HepG2 (cell line): ENCODE measurements at regions not wholly inside any gene's neighbourhood (a gene's known extent, or its start where the extent isn't known, plus 50 kb on each side); places are given as distances from the start of the nearest gene placed in this dataset.

Experiments used
- ATAC-seq: fragments of 200-7000 bp; cut with Tn5 transposase; 3 replicates; pipeline ENCODE4 v1.9.1; 2020; ENCODE audit warnings: mild to moderate bottlenecking, moderate library complexity
- BruUV-seq: library from RNA; stranded (reverse); fragments of 400-500 nt; replicated peaks from 2 replicates; lab custom pipeline; 2021; lab: Mats Ljungman, UMichigan
- CTCF ChIA-PET: fragments of 300-600 bp; formaldehyde crosslinking; extraction: SDS; loops from one replicate; lab custom pipeline; 2021; ENCODE audit warnings: low total read pairs, inconsistent platforms, low intra/inter-chr PET ratio; lab: Yijun Ruan, JAX
- POLR2A ChIA-PET: fragments of 350-600 bp; sonication (Branson Sonifier 250); formaldehyde crosslinking; loops from one replicate; lab custom pipeline; 2020; ENCODE audit warnings: antibody characterized with exemption, inconsistent platforms; lab: Yijun Ruan, JAX
- DNase-seq: peaks from one replicate; pipeline ENCODE4 v3.0.0-alpha.2; 2015; ENCODE audit warnings: low spot score
- FAIRE-seq: peaks from 3 replicates; lab custom pipeline; 2011; peaks lifted over from hg19 to GRCh38; lab: Jason Lieb, UNC
- H2AFZ ChIP-seq: one replicate; pipeline ENCODE4 v1.6.1; 2011; ENCODE audit warnings: low read length, inconsistent platforms
- H3K27ac ChIP-seq: fragments of 300-600 bp; 3 replicates; pipeline ENCODE4 v1.8.0; 2011; ENCODE audit warnings: mixed run types, mild to moderate bottlenecking, mixed read lengths, low read length, inconsistent platforms; ENCODE audit not compliant: insufficient read depth; ENCODE audit errors: extremely low read length
- H3K27me3 ChIP-seq, 2 experiments: fragments of 200-600 bp in 1 of 2; 2 replicates in 1 of 2; 3 replicates in 1 of 2; pipeline versions ENCODE4 v1.6.0 to v1.8.0; 2011; ENCODE audit warnings: low read length in 2 of 2, mild to moderate bottlenecking in 2 of 2, moderate library complexity in 2 of 2, inconsistent platforms in 1 of 2; ENCODE audit not compliant: insufficient read depth in 2 of 2, control insufficient read depth in 1 of 2
- H3K36me3 ChIP-seq, 2 experiments: fragments of 200-600 bp in 1 of 2; replicated peaks in 1 of 2; 2 replicates in 1 of 2; 3 replicates in 1 of 2; pipeline versions ENCODE4 v1.5.1 to v1.8.0; 2011; ENCODE audit warnings: low read length in 2 of 2, inconsistent platforms in 1 of 2; ENCODE audit not compliant: insufficient read depth in 2 of 2, control insufficient read depth in 1 of 2
- H3K4me1 ChIP-seq: 2 replicates; pipeline ENCODE4 v1.5.1; 2012; ENCODE audit warnings: low read length, inconsistent platforms; ENCODE audit not compliant: insufficient read depth
- H3K4me2 ChIP-seq: 2 replicates; pipeline ENCODE4 v1.6.0; 2011; ENCODE audit warnings: low read depth, low read length, inconsistent platforms
- H3K4me3 ChIP-seq, 3 experiments: fragments of 200-600 bp in 1 of 3; sonication (generic), shearing (Covaris generic) in 1 of 3; replicated peaks in 1 of 3; 2 replicates each; pipeline ENCODE4 v1.5.1; 2011 to 2016; ENCODE audit warnings: low read length in 3 of 3, inconsistent platforms in 2 of 3, low read depth in 2 of 3, mild to moderate bottlenecking in 2 of 3, control low read depth in 1 of 3, mixed read lengths in 1 of 3; ENCODE audit not compliant: insufficient read depth in 1 of 3
- H3K79me2 ChIP-seq: one replicate; pipeline ENCODE4 v1.6.1; 2011; ENCODE audit warnings: low read length, inconsistent platforms; ENCODE audit not compliant: insufficient read depth
- H3K9ac ChIP-seq: 2 replicates; pipeline ENCODE4 v1.6.0; 2011; ENCODE audit warnings: mild to moderate bottlenecking, low read depth, low read length, inconsistent platforms; ENCODE audit not compliant: insufficient read depth
- H3K9me3 ChIP-seq: 2 replicates; pipeline ENCODE4 v1.5.1; 2012; ENCODE audit warnings: mild to moderate bottlenecking, low read length
- H4K20me1 ChIP-seq: 2 replicates; pipeline ENCODE4 v1.6.0; 2011; ENCODE audit warnings: inconsistent platforms, mild to moderate bottlenecking, low read length, moderate library complexity; ENCODE audit not compliant: insufficient read depth
- AGO2 ChIP-seq: fragments of 200-400 bp; formaldehyde crosslinking; optimal IDR thresholded peaks from 2 replicates; pipeline ENCODE3; 2017; ENCODE audit warnings: mild to moderate bottlenecking, low read depth, low read length, moderate library complexity
- DR1 ChIP-seq: sonication (generic); formaldehyde crosslinking; IDR thresholded peaks from 2 replicates; pipeline ENCODE4 v1.8.0; 2021; ENCODE audit warnings: mild to moderate bottlenecking, missing genetic modification reagents, inconsistent platforms
- GMEB1 ChIP-seq: sonication (generic); formaldehyde crosslinking; IDR thresholded peaks from 2 replicates; pipeline ENCODE4 v1.5.1; 2020; ENCODE audit warnings: missing genetic modification reagents, mild to moderate bottlenecking, borderline replicate concordance
- PITX1 ChIP-seq: sonication (generic); formaldehyde crosslinking; IDR thresholded peaks from 2 replicates; pipeline ENCODE4 v1.5.1; 2020; ENCODE audit warnings: mild to moderate bottlenecking, missing genetic modification reagents
- SMAD9 ChIP-seq: sonication (generic); formaldehyde crosslinking; IDR thresholded peaks from 2 replicates; pipeline ENCODE4 v1.5.1; 2020; ENCODE audit warnings: mild to moderate bottlenecking, missing genetic modification reagents
- SNAI1 ChIP-seq: sonication (generic); formaldehyde crosslinking; IDR thresholded peaks from 2 replicates; pipeline ENCODE4 v1.5.0; 2020; ENCODE audit warnings: mild to moderate bottlenecking, missing genetic modification reagents, borderline replicate concordance
- ZMYM4 ChIP-seq: sonication (generic); formaldehyde crosslinking; IDR thresholded peaks from 2 replicates; pipeline ENCODE4 v1.8.1; 2023; ENCODE audit warnings: mild to moderate bottlenecking, missing genetic modification reagents
- ZNF562 ChIP-seq: sonication (generic); formaldehyde crosslinking; IDR thresholded peaks from 2 replicates; pipeline ENCODE4 v1.8.0; 2022; ENCODE audit warnings: missing genetic modification reagents, borderline replicate concordance
- ZNF563 ChIP-seq: sonication (generic); formaldehyde crosslinking; IDR thresholded peaks from 2 replicates; pipeline ENCODE4 v1.8.0; 2022; ENCODE audit warnings: mild to moderate bottlenecking, moderate library complexity, missing genetic modification reagents
- WGBS: methylation state at CpG from one replicate; pipeline ENCODE4 v1.1.6; 2017; ENCODE audit warnings: low lambda C conversion rate; 5-methylcytosine and 5-hydroxymethylcytosine counted together
- in situ Hi-C: cut with HindIII; loops from 2 replicates; pipeline ENCODE4 v1.10.0; 2017; ENCODE audit warnings: low pct_unique_long_range_greater_than_20kb; ENCODE audit not compliant: extremely low pct_ligation_motif_present
- intact Hi-C: fragments of 100-400 bp; cut with micrococcal nuclease; formaldehyde crosslinking; loops from one replicate; pipeline ENCODE4 v1.10.0; 2022; ENCODE audit not compliant: unreplicated experiment
- TF ChIP-seq, protein P1 (sequence below): fragments of 450-650 bp; IDR thresholded peaks from 2 replicates; pipeline ENCODE4 v1.6.1; 2016

- peaks cover 6% of the 10 kb centered on the region; the same call in 1 of the 2 replicates for H3K4me1 ChIP-seq
- DNase-seq (no peak), FAIRE-seq (no peak)
- H3K36me3 ChIP-seq: no peaks in the 10 kb centered on the region
- H3K4me3 ChIP-seq: no peak overlapping the region
- BruUV-seq: no TSS peak
- no peak overlapping the region for H3K9ac ChIP-seq
- H3K9me3 ChIP-seq: peaks cover 6% of the 10 kb centered on the region
- in situ Hi-C loops: no loop called here
- POLR2A ChIA-PET: no interaction called here
- no peaks in the 10 kb centered on the region for H4K20me1 ChIP-seq
- no peaks in the 10 kb centered on the region for H3K27me3 ChIP-seq
- CTCF ChIA-PET: no interaction called here
- 53% methylated on average over 3 of the region's 3 CpGs for WGBS
- no peaks in the 10 kb centered on the region for H3K79me2 ChIP-seq
- no peak overlapping the region for H3K27ac ChIP-seq
- no peak for TF ChIP-seq SNAI1 (CRISPR knock-in tag)
- no peak for TF ChIP-seq DR1
- TF ChIP-seq SMAD9: no peak
- TF ChIP-seq ZNF563 (CRISPR knock-in tag): no peak
- no peak for TF ChIP-seq GMEB1 (CRISPR knock-in tag)
- TF ChIP-seq AGO2: no peak
- TF ChIP-seq ZNF562: no peak
- no peak for TF ChIP-seq PITX1 (CRISPR knock-in tag)
- TF ChIP-seq ZMYM4 (CRISPR knock-in tag): no peak
- TF ChIP-seq, protein P1, sequence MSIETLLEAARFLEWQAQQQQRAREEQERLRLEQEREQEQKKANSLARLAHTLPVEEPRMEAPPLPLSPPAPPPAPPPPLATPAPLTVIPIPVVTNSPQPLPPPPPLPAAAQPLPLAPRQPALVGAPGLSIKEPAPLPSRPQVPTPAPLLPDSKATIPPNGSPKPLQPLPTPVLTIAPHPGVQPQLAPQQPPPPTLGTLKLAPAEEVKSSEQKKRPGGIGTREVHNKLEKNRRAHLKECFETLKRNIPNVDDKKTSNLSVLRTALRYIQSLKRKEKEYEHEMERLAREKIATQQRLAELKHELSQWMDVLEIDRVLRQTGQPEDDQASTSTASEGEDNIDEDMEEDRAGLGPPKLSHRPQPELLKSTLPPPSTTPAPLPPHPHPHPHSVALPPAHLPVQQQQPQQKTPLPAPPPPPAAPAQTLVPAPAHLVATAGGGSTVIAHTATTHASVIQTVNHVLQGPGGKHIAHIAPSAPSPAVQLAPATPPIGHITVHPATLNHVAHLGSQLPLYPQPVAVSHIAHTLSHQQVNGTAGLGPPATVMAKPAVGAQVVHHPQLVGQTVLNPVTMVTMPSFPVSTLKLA: no peak
- TF ChIP-seq, all 625 proteins: peak for 0
- H2AFZ ChIP-seq: no peak overlapping the region
- no peak for ATAC-seq
- intact Hi-C loops: no loop called here
- no peak overlapping the region for H3K4me2 ChIP-seq
These were observed 334.6 kb upstream of the TGFBR2 start for GRCh38 chr3:30271781-30272180.
